ENCODE measurements at regions not wholly inside any gene's neighbourhood (a gene's known extent, or its start where the extent isn't known, plus 50 kb on each side); places are given as distances from the start of the nearest gene placed in this dataset.

DNA sequence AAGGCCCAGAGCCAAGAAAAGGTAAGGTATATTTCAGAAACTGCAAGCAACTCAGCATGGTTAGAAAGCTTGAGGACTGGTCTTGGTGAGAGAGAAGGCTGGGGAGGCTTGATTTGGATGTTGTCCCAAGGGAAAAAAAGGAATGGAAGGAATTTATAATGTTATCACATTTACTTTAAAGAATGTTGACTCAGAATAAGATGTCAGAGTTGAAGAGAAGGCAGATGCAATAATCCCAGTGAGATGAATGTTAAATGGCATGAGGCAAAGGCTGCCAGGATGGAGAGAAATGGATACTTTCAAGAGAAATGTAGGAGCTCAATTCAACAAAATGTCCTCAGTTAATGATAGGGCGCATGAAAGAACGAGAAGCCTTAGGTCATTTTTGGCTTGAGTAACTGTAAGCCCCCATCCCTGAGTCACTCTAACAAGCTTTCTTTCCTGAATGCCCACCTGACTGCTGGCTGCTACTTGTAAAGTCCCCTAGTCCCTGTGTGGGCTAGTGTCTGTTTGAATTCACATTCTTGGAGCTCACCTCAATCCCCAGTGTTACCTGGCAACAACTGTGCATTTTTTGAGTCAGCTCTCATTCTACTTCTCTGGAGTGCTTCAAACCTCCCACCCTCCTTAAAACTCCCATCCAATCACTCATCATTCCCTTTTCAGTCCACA is 103.0 kb upstream of the TAPT1 start:
- Histone ChIP-seq H3K27ac (ENCODE audit: low read depth, low read length) (no peak overlapping the region), H3K4me1 (ENCODE audit: control insufficient read depth in 1 of 2, insufficient read depth in 2 of 2, low read length in 2 of 2) (no peaks in the 10 kb centered on the region), H3K4me3 (ENCODE audit: low read depth in 1 of 2, low read length in 2 of 2) (no peak overlapping the region), H3K9me3 (ENCODE audit: control insufficient read depth in 1 of 2, low read length in 2 of 2) (no peaks in the 10 kb centered on the region), H3K9ac (ENCODE audit: low read depth in 1 of 2, low read length in 2 of 2) (no peak overlapping the region), H3K27me3 (ENCODE audit: control insufficient read depth in 1 of 2, insufficient read depth in 2 of 2, low read length in 2 of 2) (peaks cover 2 to 3% of the 10 kb centered on the region in 2 donors), H3K36me3 (ENCODE audit: control insufficient read depth in 1 of 2, insufficient read depth in 2 of 2, low read length in 2 of 2) (no peaks in the 10 kb centered on the region)

DNA sequence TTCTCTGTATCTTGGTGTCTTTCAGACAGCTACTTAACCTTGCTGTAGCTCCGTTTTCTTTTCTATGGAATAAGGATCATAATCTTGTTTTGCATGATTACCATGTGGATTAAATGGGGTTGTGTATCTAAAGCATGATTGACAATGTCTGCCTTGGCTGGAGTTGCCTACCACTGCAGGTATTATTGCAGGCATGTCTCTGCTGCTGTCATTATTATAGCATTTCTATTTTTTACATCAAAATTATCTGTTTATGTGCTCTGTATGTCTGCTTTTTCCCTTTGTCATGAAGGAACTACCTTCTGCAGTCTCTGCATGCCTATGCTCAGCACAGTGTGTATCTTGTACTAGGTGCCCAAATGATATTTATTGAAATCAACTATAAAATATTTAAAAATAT is 95.9 kb upstream of the TAPT1 start:
- no peaks in the 10 kb centered on the region for H3K36me3 ChIP-seq (ENCODE audit: control insufficient read depth in 1 of 2, insufficient read depth in 2 of 2, low read length in 2 of 2)
- no peaks in the 10 kb centered on the region for H3K4me1 ChIP-seq (ENCODE audit: control insufficient read depth in 1 of 2, insufficient read depth in 2 of 2, low read length in 2 of 2)
- H3K27me3 ChIP-seq (ENCODE audit: control insufficient read depth in 1 of 2, insufficient read depth in 2 of 2, low read length in 2 of 2), result peaks cover 0 to 3% of the 10 kb centered on the region in 2 donors
- no peak overlapping the region for H3K9ac ChIP-seq (ENCODE audit: low read depth in 1 of 2, low read length in 2 of 2)
- H3K9me3 ChIP-seq (ENCODE audit: control insufficient read depth in 1 of 2, low read length in 2 of 2), result no peaks in the 10 kb centered on the region
- no peak overlapping the region for H3K4me3 ChIP-seq (ENCODE audit: low read depth in 1 of 2, low read length in 2 of 2)
- no peak overlapping the region for H3K27ac ChIP-seq (ENCODE audit: low read depth, low read length)

DNA sequence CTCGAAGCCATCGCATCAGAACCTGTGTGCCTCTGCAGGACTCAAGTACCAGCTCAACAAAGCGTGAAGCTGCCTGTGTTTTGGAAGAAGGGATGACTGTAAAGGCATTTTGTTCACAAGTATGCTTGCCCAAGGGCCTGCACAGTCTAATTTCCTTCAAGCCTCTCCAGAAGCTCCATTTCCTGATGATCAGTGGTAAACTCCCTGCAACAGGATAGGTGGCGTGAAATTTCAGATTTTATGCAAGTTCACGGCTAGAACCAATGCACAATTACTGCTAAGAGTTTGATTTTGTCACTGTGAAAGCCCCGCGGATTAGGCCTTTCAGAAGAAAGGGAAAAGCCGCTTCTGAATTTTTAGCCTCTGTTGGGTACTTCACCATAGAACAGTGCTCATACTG is 89.2 kb upstream of the TAPT1 start:
- Histone ChIP-seq H3K27me3 (ENCODE audit: control insufficient read depth in 1 of 2, insufficient read depth in 2 of 2, low read length in 2 of 2) (no peaks in the 10 kb centered on the region), H3K9me3 (ENCODE audit: control insufficient read depth in 1 of 2, low read length in 2 of 2) (no peaks in the 10 kb centered on the region), H3K4me1 (ENCODE audit: control insufficient read depth in 1 of 2, insufficient read depth in 2 of 2, low read length in 2 of 2) (no peaks in the 10 kb centered on the region), H3K4me3 (ENCODE audit: low read depth in 1 of 2, low read length in 2 of 2) (no peak overlapping the region), H3K27ac (ENCODE audit: low read depth, low read length) (no peak overlapping the region), H3K9ac (ENCODE audit: low read depth in 1 of 2, low read length in 2 of 2) (no peak overlapping the region), H3K36me3 (ENCODE audit: control insufficient read depth in 1 of 2, insufficient read depth in 2 of 2, low read length in 2 of 2) (no peaks in the 10 kb centered on the region)

DNA sequence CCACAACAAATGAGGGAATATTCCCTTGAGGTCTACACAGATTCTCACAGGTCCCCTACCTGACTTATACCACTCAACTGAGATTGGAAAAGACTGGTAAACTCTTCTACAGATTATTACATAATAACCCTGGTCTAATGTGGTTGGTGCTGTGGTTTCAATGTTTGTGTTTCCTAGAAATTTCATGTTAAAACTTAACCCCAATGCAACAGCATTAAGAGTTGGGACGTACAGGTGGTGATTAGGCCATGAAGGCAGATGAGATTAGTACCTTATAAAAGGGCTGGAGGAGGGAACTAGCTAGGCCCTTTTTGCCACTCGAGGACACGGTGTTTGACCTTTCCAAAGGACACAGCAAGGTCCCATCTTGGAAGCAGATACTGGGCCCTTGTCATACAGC is 84.3 kb upstream of the TAPT1 start:
- no peaks in the 10 kb centered on the region for H3K4me1 ChIP-seq (ENCODE audit: control insufficient read depth in 1 of 2, insufficient read depth in 2 of 2, low read length in 2 of 2)
- H3K4me3 ChIP-seq (ENCODE audit: low read depth in 1 of 2, low read length in 2 of 2), result no peak overlapping the region
- no peak overlapping the region for H3K27ac ChIP-seq (ENCODE audit: low read depth, low read length)
- no peak overlapping the region for H3K9ac ChIP-seq (ENCODE audit: low read depth in 1 of 2, low read length in 2 of 2)
- no peaks in the 10 kb centered on the region for H3K9me3 ChIP-seq (ENCODE audit: control insufficient read depth in 1 of 2, low read length in 2 of 2)
- H3K27me3 ChIP-seq (ENCODE audit: control insufficient read depth in 1 of 2, insufficient read depth in 2 of 2, low read length in 2 of 2), result no peaks in the 10 kb centered on the region
- H3K36me3 ChIP-seq (ENCODE audit: control insufficient read depth in 1 of 2, insufficient read depth in 2 of 2, low read length in 2 of 2), result no peaks in the 10 kb centered on the region

DNA sequence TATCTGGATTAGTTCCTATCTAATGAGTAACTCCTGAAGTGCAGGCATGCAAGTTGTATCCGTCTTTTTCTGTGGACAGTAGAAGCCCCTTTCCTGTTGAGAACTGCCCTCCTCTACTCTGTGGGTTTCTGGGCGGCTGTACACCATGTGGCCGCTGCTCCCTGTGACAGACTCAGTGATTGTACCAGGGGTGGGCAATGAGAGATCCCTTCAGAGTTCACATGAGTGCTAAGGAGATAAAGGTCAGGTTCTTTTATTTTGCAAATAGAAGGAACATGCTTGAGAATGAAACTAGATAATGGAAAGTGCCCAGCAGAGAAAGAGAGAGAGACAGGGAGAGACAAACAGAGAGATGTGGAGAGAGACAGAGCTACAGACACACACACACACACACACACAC is 76.4 kb upstream of the TAPT1 start:
- Histone ChIP-seq H3K4me3 (ENCODE audit: low read depth in 1 of 2, low read length in 2 of 2) (no peak overlapping the region), H3K9me3 (ENCODE audit: control insufficient read depth in 1 of 2, low read length in 2 of 2) (no peaks in the 10 kb centered on the region), H3K4me1 (ENCODE audit: control insufficient read depth in 1 of 2, insufficient read depth in 2 of 2, low read length in 2 of 2) (no peaks in the 10 kb centered on the region), H3K9ac (ENCODE audit: low read depth in 1 of 2, low read length in 2 of 2) (no peak overlapping the region), H3K27ac (ENCODE audit: low read depth, low read length) (no peak overlapping the region), H3K27me3 (ENCODE audit: control insufficient read depth in 1 of 2, insufficient read depth in 2 of 2, low read length in 2 of 2) (no peaks in the 10 kb centered on the region), H3K36me3 (ENCODE audit: control insufficient read depth in 1 of 2, insufficient read depth in 2 of 2, low read length in 2 of 2) (no peaks in the 10 kb centered on the region)

DNA sequence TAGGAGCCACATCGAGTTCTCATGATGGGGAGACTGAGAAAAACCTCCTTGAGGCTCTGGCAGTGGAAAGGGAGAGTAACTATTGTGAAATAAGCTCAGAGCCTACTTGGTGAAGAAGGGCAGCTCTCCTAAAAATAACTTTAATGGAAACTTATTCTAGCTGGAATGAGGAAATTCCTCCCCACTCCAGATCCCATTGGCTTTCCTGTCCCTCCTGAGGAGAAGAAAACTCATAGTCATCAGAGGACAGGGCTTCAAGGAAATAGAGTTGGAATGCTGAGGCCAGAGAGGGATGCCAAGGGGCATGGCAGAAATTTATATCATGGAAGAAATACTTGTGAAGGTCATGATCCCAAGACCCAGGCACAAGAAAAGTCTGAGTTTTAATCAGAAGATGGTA is 70.7 kb upstream of the TAPT1 start:
- Histone ChIP-seq H3K36me3 (ENCODE audit: control insufficient read depth in 1 of 2, insufficient read depth in 2 of 2, low read length in 2 of 2) (no peaks in the 10 kb centered on the region), H3K27ac (ENCODE audit: low read depth, low read length) (no peak overlapping the region), H3K9me3 (ENCODE audit: control insufficient read depth in 1 of 2, low read length in 2 of 2) (no peaks in the 10 kb centered on the region), H3K4me1 (ENCODE audit: control insufficient read depth in 1 of 2, insufficient read depth in 2 of 2, low read length in 2 of 2) (no peaks in the 10 kb centered on the region), H3K27me3 (ENCODE audit: control insufficient read depth in 1 of 2, insufficient read depth in 2 of 2, low read length in 2 of 2) (no peaks in the 10 kb centered on the region), H3K4me3 (ENCODE audit: low read depth in 1 of 2, low read length in 2 of 2) (no peak overlapping the region), H3K9ac (ENCODE audit: low read depth in 1 of 2, low read length in 2 of 2) (no peak overlapping the region)

DNA sequence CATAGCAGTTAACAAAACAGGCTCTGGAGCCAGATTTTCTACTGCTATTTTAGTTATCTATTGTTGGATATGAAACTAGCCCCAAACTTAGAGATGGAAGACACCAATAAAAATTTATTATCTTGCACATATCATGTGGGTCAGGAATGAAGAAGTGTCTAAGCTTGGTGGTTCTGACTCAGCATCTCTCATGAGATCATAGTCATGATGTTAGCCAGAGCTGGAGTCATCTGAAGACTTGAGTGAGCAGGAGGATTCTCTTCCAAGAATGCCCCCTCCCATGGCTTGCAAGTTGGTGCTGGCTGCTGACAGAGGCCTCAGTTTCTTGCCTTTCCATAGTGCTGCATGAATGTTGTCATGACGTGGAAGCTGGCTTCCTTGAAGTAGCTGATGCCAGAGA is 68.2 kb upstream of the TAPT1 start:
- H3K27ac ChIP-seq (ENCODE audit: low read depth, low read length), result no peak overlapping the region
- H3K4me1 ChIP-seq (ENCODE audit: control insufficient read depth in 1 of 2, insufficient read depth in 2 of 2, low read length in 2 of 2), result no peaks in the 10 kb centered on the region
- H3K27me3 ChIP-seq (ENCODE audit: control insufficient read depth in 1 of 2, insufficient read depth in 2 of 2, low read length in 2 of 2), result peaks cover 0 to 2% of the 10 kb centered on the region in 2 donors
- H3K36me3 ChIP-seq (ENCODE audit: control insufficient read depth in 1 of 2, insufficient read depth in 2 of 2, low read length in 2 of 2), result no peaks in the 10 kb centered on the region
- no peak overlapping the region for H3K9ac ChIP-seq (ENCODE audit: low read depth in 1 of 2, low read length in 2 of 2)
- no peak overlapping the region for H3K4me3 ChIP-seq (ENCODE audit: low read depth in 1 of 2, low read length in 2 of 2)
- H3K9me3 ChIP-seq (ENCODE audit: control insufficient read depth in 1 of 2, low read length in 2 of 2), result no peaks in the 10 kb centered on the region

DNA sequence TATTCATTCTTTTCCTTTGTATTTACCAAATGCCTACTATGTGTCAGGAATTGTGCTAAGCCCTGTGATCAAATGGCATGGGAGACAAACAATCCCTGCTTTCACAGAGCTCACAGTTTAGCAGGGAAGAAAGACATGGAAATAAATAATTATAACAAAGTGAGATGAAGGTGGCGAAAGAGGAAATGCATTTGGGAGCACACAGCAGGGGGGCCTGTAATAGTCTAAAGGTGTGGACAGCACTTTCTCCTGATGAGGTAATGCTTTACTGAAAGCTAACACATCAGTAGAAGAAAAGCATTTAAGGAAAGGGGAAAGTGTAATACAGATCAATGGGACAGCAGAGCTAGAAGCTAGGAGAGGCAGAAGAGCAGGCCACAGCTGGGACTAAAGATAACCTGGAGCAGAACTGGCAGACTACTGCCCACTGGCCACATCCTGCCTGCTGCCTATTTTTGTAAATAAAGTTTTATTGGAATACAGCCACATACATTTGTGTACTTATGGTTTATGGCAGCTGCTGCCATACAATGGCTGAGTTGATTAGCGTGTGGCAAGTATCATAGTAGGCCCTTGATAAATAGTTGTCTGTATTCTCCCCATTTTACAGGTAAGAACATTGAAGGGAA is 67.1 kb upstream of the TAPT1 start:
- H3K4me3 ChIP-seq (ENCODE audit: low read depth in 1 of 2, low read length in 2 of 2), result no peak overlapping the region
- no peak overlapping the region for H3K9ac ChIP-seq (ENCODE audit: low read depth in 1 of 2, low read length in 2 of 2)
- H3K27me3 ChIP-seq (ENCODE audit: control insufficient read depth in 1 of 2, insufficient read depth in 2 of 2, low read length in 2 of 2), result peaks cover 0 to 4% of the 10 kb centered on the region in 2 donors
- H3K27ac ChIP-seq (ENCODE audit: low read depth, low read length), result no peak overlapping the region
- H3K9me3 ChIP-seq (ENCODE audit: control insufficient read depth in 1 of 2, low read length in 2 of 2), result no peaks in the 10 kb centered on the region
- H3K36me3 ChIP-seq (ENCODE audit: control insufficient read depth in 1 of 2, insufficient read depth in 2 of 2, low read length in 2 of 2), result no peaks in the 10 kb centered on the region
- H3K4me1 ChIP-seq (ENCODE audit: control insufficient read depth in 1 of 2, insufficient read depth in 2 of 2, low read length in 2 of 2), result no peaks in the 10 kb centered on the region

DNA sequence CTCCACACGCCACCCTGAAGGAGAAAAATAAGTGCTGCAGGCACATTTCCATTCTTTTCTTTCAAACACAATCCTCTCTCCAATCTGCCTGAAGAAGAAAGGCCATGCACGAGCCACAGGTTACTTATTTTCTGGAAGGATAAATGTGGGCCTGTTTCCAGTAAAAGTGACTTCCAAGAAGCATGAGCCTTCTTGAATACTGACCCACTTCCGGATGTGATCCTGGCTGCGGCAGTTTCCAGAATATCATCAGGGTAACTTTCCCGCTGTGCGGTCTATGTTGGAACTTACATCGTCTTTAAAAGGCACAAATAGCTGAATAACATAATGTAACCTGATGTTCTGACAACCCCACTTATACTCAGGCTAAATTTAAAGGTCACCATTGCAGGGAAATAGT is 66.3 kb upstream of the TAPT1 start:
- H3K9ac ChIP-seq (ENCODE audit: low read depth in 1 of 2, low read length in 2 of 2), result no peak overlapping the region
- no peak overlapping the region for H3K4me3 ChIP-seq (ENCODE audit: low read depth in 1 of 2, low read length in 2 of 2)
- no peaks in the 10 kb centered on the region for H3K36me3 ChIP-seq (ENCODE audit: control insufficient read depth in 1 of 2, insufficient read depth in 2 of 2, low read length in 2 of 2)
- H3K4me1 ChIP-seq (ENCODE audit: control insufficient read depth in 1 of 2, insufficient read depth in 2 of 2, low read length in 2 of 2), result no peaks in the 10 kb centered on the region
- no peaks in the 10 kb centered on the region for H3K9me3 ChIP-seq (ENCODE audit: control insufficient read depth in 1 of 2, low read length in 2 of 2)
- peaks cover 0 to 4% of the 10 kb centered on the region in 2 donors for H3K27me3 ChIP-seq (ENCODE audit: control insufficient read depth in 1 of 2, insufficient read depth in 2 of 2, low read length in 2 of 2)
- no peak overlapping the region for H3K27ac ChIP-seq (ENCODE audit: low read depth, low read length)

DNA sequence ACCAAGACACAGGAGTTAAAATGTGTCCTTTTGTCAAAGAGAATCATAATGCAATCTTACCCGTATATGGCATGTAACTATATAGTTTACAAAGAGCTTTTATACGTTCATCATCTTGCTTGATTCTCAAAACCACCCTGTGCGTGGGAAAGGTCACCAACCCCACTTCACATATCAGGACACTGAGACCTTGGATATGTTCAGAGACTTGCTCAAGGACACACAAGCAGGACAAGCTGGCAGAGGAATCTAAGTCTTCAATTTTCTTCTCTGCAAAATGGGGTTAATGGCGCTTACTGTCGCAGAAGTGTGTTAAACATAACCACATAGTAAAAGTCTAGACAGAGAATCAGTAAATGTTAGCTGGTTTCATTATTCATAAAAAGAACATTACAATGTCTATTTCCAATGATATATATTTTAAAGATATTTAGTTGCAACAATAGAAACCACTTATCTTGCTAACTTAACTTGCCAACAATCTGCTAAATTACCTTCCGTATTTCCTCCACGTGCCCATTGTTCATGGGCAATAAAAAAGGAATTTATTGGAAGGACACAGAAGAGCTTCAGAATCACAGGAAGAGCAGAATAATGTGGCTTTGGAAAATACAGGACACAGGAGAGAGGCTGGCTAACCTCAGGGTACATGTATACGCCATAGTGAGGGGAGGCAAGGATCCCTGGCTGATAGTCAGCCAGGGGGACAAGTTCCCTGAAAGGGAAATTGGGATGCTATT is 64.6 kb upstream of the TAPT1 start:
- Histone ChIP-seq H3K4me3 (ENCODE audit: low read depth in 1 of 2, low read length in 2 of 2) (no peak overlapping the region), H3K27me3 (ENCODE audit: control insufficient read depth in 1 of 2, insufficient read depth in 2 of 2, low read length in 2 of 2) (peaks cover 0 to 4% of the 10 kb centered on the region in 2 donors), H3K4me1 (ENCODE audit: control insufficient read depth in 1 of 2, insufficient read depth in 2 of 2, low read length in 2 of 2) (no peaks in the 10 kb centered on the region), H3K9ac (ENCODE audit: low read depth in 1 of 2, low read length in 2 of 2) (no peak overlapping the region), H3K36me3 (ENCODE audit: control insufficient read depth in 1 of 2, insufficient read depth in 2 of 2, low read length in 2 of 2) (no peaks in the 10 kb centered on the region), H3K27ac (ENCODE audit: low read depth, low read length) (no peak overlapping the region), H3K9me3 (ENCODE audit: control insufficient read depth in 1 of 2, low read length in 2 of 2) (no peaks in the 10 kb centered on the region)

All from duodenal mucosa (tissue), 2 donors.